ENCODE measurements at regions not wholly inside any gene's neighbourhood (a gene's known extent, or its start where the extent isn't known, plus 50 kb on each side); places are given as distances from the start of the nearest gene placed in this dataset.

GRCh38 chr5:128591598-128592455 lies 53.8 kb upstream of the FBN2 start:
- H3K9ac ChIP-seq (ENCODE audit: insufficient read length), result no peak overlapping the region
- DNase-seq (ENCODE audit: low read depth, low spot score), result no peak
- H3K36me3 ChIP-seq (ENCODE audit: insufficient read depth, low read length), result no peaks in the 10 kb centered on the region
- no peak for TF ChIP-seq POLR2AphosphoS5 (IDR thresholded peaks at IDR 0.05; ENCODE audit: borderline replicate concordance, low read depth, low read length)
- TF ChIP-seq FOXP2 (optimal IDR thresholded peaks at IDR 0.05; ENCODE audit: control extremely low read depth, extremely low read length, insufficient read depth), result no peak
- TF ChIP-seq EZH2 (IDR thresholded peaks at IDR 0.05), result no peak
- peak overlapping the region; percentile 49 for H3K4me3 ChIP-seq
- H3K9me3 ChIP-seq (ENCODE audit: low read depth, low read length), result no peaks in the 10 kb centered on the region
- peak overlapping the region; percentile 60; the same call in 1 of the 2 replicates for H3K27ac ChIP-seq

- Histone ChIP-seq H3K9me3 (ENCODE audit: low read depth, low read length) (no peaks in the 10 kb centered on the region), H3K27ac (no peak overlapping the region), H3K36me3 (ENCODE audit: insufficient read depth, low read length) (no peaks in the 10 kb centered on the region), H3K4me3 (no peak overlapping the region), H3K9ac (ENCODE audit: insufficient read length) (no peak overlapping the region)
- TF ChIP-seq FOXP2 (optimal IDR thresholded peaks at IDR 0.05; ENCODE audit: control extremely low read depth, extremely low read length, insufficient read depth) (no peak), POLR2AphosphoS5 (IDR thresholded peaks at IDR 0.05; ENCODE audit: borderline replicate concordance, low read depth, low read length) (no peak), EZH2 (IDR thresholded peaks at IDR 0.05) (no peak)
- no peak for DNase-seq (ENCODE audit: low read depth, low spot score)
Observed at GRCh38 chr5:128596071-128596470, 58.0 kb upstream of the FBN2 start.

- Histone ChIP-seq H3K9me3 (ENCODE audit: low read depth, low read length) (no peaks in the 10 kb centered on the region), H3K4me3 (no peak overlapping the region), H3K27ac (no peak overlapping the region), H3K9ac (ENCODE audit: insufficient read length) (no peak overlapping the region), H3K36me3 (ENCODE audit: insufficient read depth, low read length) (no peaks in the 10 kb centered on the region)
- no peak for DNase-seq (ENCODE audit: low read depth, low spot score)
- TF ChIP-seq POLR2AphosphoS5 (IDR thresholded peaks at IDR 0.05; ENCODE audit: borderline replicate concordance, low read depth, low read length), result no peak
Observed at GRCh38 chr5:128597156-128597555, 59.1 kb upstream of the FBN2 start.

- no peaks in the 10 kb centered on the region for H3K36me3 ChIP-seq (ENCODE audit: insufficient read depth, low read length)
- TF ChIP-seq FOXP2 (optimal IDR thresholded peaks at IDR 0.05; ENCODE audit: control extremely low read depth, extremely low read length, insufficient read depth) (no peak), EZH2 (IDR thresholded peaks at IDR 0.05) (no peak)
- H3K4me3 ChIP-seq, result no peak overlapping the region
- no peaks in the 10 kb centered on the region for H3K9me3 ChIP-seq (ENCODE audit: low read depth, low read length)
- no peak overlapping the region for H3K27ac ChIP-seq
- DNase-seq (ENCODE audit: low read depth, low spot score), result no peak
- no peak overlapping the region for H3K9ac ChIP-seq (ENCODE audit: insufficient read length)
Observed at GRCh38 chr5:128613128-128613527, 75.1 kb upstream of the FBN2 start.

GRCh38 chr5:128613766-128614165 lies 75.7 kb upstream of the FBN2 start:
- Histone ChIP-seq H3K9ac (ENCODE audit: insufficient read length) (no peak overlapping the region), H3K27ac (no peak overlapping the region), H3K36me3 (ENCODE audit: insufficient read depth, low read length) (no peaks in the 10 kb centered on the region), H3K4me3 (no peak overlapping the region), H3K9me3 (ENCODE audit: low read depth, low read length) (no peaks in the 10 kb centered on the region)
- no peak for TF ChIP-seq FOXP2 (optimal IDR thresholded peaks at IDR 0.05; ENCODE audit: control extremely low read depth, extremely low read length, insufficient read depth)
- no peak for TF ChIP-seq EZH2 (IDR thresholded peaks at IDR 0.05)
- DNase-seq (ENCODE audit: low read depth, low spot score), result no peak

- no peaks in the 10 kb centered on the region for H3K9me3 ChIP-seq (ENCODE audit: low read depth, low read length)
- TF ChIP-seq EZH2 (IDR thresholded peaks at IDR 0.05) (no peak), FOXP2 (optimal IDR thresholded peaks at IDR 0.05; ENCODE audit: control extremely low read depth, extremely low read length, insufficient read depth) (no peak), POLR2AphosphoS5 (IDR thresholded peaks at IDR 0.05; ENCODE audit: borderline replicate concordance, low read depth, low read length) (no peak)
- no peak overlapping the region for H3K4me3 ChIP-seq
- no peak for DNase-seq (ENCODE audit: low read depth, low spot score)
- H3K27ac ChIP-seq, result no peak overlapping the region
- no peak overlapping the region for H3K9ac ChIP-seq (ENCODE audit: insufficient read length)
- no peaks in the 10 kb centered on the region for H3K36me3 ChIP-seq (ENCODE audit: insufficient read depth, low read length)
Observed at GRCh38 chr5:128615578-128615977, 77.5 kb upstream of the FBN2 start.

- H3K27ac ChIP-seq, result no peak overlapping the region
- TF ChIP-seq POLR2AphosphoS5 (IDR thresholded peaks at IDR 0.05; ENCODE audit: borderline replicate concordance, low read depth, low read length) (no peak), FOXP2 (optimal IDR thresholded peaks at IDR 0.05; ENCODE audit: control extremely low read depth, extremely low read length, insufficient read depth) (no peak), EZH2 (IDR thresholded peaks at IDR 0.05) (no peak)
- H3K36me3 ChIP-seq (ENCODE audit: insufficient read depth, low read length), result no peaks in the 10 kb centered on the region
- no peak overlapping the region for H3K4me3 ChIP-seq
- no peak overlapping the region for H3K9ac ChIP-seq (ENCODE audit: insufficient read length)
- H3K9me3 ChIP-seq (ENCODE audit: low read depth, low read length), result no peaks in the 10 kb centered on the region
- no peak for DNase-seq (ENCODE audit: low read depth, low spot score)
Observed at GRCh38 chr5:128626536-128627090, 88.6 kb upstream of the FBN2 start.

GRCh38 chr5:128627939-128628338 lies 89.9 kb upstream of the FBN2 start:
- Histone ChIP-seq H3K9me3 (ENCODE audit: low read depth, low read length) (no peaks in the 10 kb centered on the region), H3K27ac (no peak overlapping the region), H3K4me3 (no peak overlapping the region), H3K9ac (ENCODE audit: insufficient read length) (no peak overlapping the region), H3K36me3 (ENCODE audit: insufficient read depth, low read length) (no peaks in the 10 kb centered on the region)
- TF ChIP-seq EZH2 (IDR thresholded peaks at IDR 0.05) (no peak), FOXP2 (optimal IDR thresholded peaks at IDR 0.05; ENCODE audit: control extremely low read depth, extremely low read length, insufficient read depth) (no peak), POLR2AphosphoS5 (IDR thresholded peaks at IDR 0.05; ENCODE audit: borderline replicate concordance, low read depth, low read length) (no peak)
- no peak for DNase-seq (ENCODE audit: low read depth, low spot score)

GRCh38 chr5:128629157-128629556 lies 91.1 kb upstream of the FBN2 start:
- no peak overlapping the region for H3K4me3 ChIP-seq
- H3K9ac ChIP-seq (ENCODE audit: insufficient read length), result no peak overlapping the region
- no peak for DNase-seq (ENCODE audit: low read depth, low spot score)
- no peaks in the 10 kb centered on the region for H3K9me3 ChIP-seq (ENCODE audit: low read depth, low read length)
- H3K36me3 ChIP-seq (ENCODE audit: insufficient read depth, low read length), result no peaks in the 10 kb centered on the region
- TF ChIP-seq POLR2AphosphoS5 (IDR thresholded peaks at IDR 0.05; ENCODE audit: borderline replicate concordance, low read depth, low read length) (no peak), EZH2 (IDR thresholded peaks at IDR 0.05) (no peak), FOXP2 (optimal IDR thresholded peaks at IDR 0.05; ENCODE audit: control extremely low read depth, extremely low read length, insufficient read depth) (no peak)
- no peak overlapping the region for H3K27ac ChIP-seq

Measured in SK-N-MC (cell line).